HCT116 (cell line): ENCODE measurements at regions not wholly inside any gene's neighbourhood (a gene's known extent, or its start where the extent isn't known, plus 50 kb on each side); places are given as distances from the start of the nearest gene placed in this dataset.

Experiments
- ATAC-seq: fragments of 200-7000 bp; cut with Tn5 transposase; 2 replicates; pipeline ENCODE4 v1.9.1; 2020; ENCODE audit warnings: mild to moderate bottlenecking, moderate library complexity
- BruUV-seq: library from RNA; stranded (reverse); fragments of 400-500 nt; replicated peaks from 2 replicates; lab custom pipeline; 2021; lab: Mats Ljungman, UMichigan
- CTCF ChIA-PET: fragments of 300-600 bp; sonication (Branson Sonifier 250); formaldehyde crosslinking; loops from one replicate; lab custom pipeline; 2021; ENCODE audit warnings: antibody characterized with exemption; lab: Charles Lee
- POLR2A ChIA-PET: fragments of 300-600, 350-600 bp; sonication (Branson Sonifier 250); formaldehyde crosslinking; loops from one replicate; lab custom pipeline; 2021; ENCODE audit warnings: antibody characterized with exemption; lab: Charles Lee
- RAD21 ChIA-PET, 2 experiments: fragments of 300-600 bp; sonication (Branson Sonifier 250); formaldehyde crosslinking; loops; one replicate each; lab custom pipeline; 2023; ENCODE audit warnings: low total read pairs in 2 of 2; ENCODE audit not compliant: uncharacterized antibody in 2 of 2, unreplicated experiment in 2 of 2, low non-redundant PET in 1 of 2; lab: Charles Lee
- DNase-seq: peaks from one replicate; pipeline ENCODE4 v3.0.0-alpha.2; 2010; ENCODE audit warnings: low read depth, low spot score
- H2AFZ ChIP-seq: fragments of 200-600 bp; shearing (Covaris generic), sonication (generic); 2 replicates; pipeline ENCODE4 v1.6.1; 2017; ENCODE audit warnings: low read depth, mixed run types, mixed read lengths, antibody characterized with exemption, low read length; ENCODE audit not compliant: poor library complexity, severe bottlenecking
- H3K27ac ChIP-seq: 2 replicates; pipeline ENCODE4 v1.5.1; 2012; ENCODE audit warnings: low read depth, low read length
- H3K27me3 ChIP-seq: fragments of 200-600 bp; sonication (generic); 2 replicates; pipeline ENCODE4 v1.6.1; 2016; ENCODE audit warnings: mixed run types, low read length, mixed read lengths; ENCODE audit not compliant: insufficient read depth
- H3K36me3 ChIP-seq, 2 experiments: fragments of 200-500 bp in 1 of 2; fragments of 200-600 bp in 1 of 2; sonication (Bioruptor generic) in 1 of 2; sonication (generic) in 1 of 2; 2 replicates each; pipeline versions ENCODE4 v1.5.1 to v1.6.1; 2014 to 2016; ENCODE audit warnings: low read length in 2 of 2, inconsistent platforms in 1 of 2, mixed read lengths in 1 of 2, mixed run types in 1 of 2; ENCODE audit not compliant: insufficient read depth in 2 of 2, control insufficient read depth in 1 of 2
- H3K4me1 ChIP-seq, 2 experiments: fragments of 200-600 bp in 1 of 2; sonication (generic) in 1 of 2; 2 replicates each; pipeline versions ENCODE4 v1.5.1 to v1.6.1; 2012 to 2017; ENCODE audit warnings: low read length in 2 of 2, inconsistent platforms in 1 of 2, mild to moderate bottlenecking in 1 of 2, mixed read lengths in 1 of 2, mixed run types in 1 of 2, moderate library complexity in 1 of 2; ENCODE audit not compliant: insufficient read depth in 2 of 2, control insufficient read depth in 1 of 2
- H3K4me2 ChIP-seq: fragments of 200-600 bp; sonication (generic); 2 replicates; pipeline ENCODE4 v1.6.1; 2017; ENCODE audit warnings: mixed run types, low read length, mixed read lengths
- H3K4me3 ChIP-seq, 2 experiments: fragments of 200-600 bp in 1 of 2; sonication (generic) in 1 of 2; replicated peaks in 1 of 2; 2 replicates each; pipeline ENCODE4 v1.5.1; 2011 to 2016; ENCODE audit warnings: low read length in 2 of 2, control low read depth in 1 of 2, low read depth in 1 of 2, mild to moderate bottlenecking in 1 of 2, mixed read lengths in 1 of 2, mixed run types in 1 of 2
- H3K79me2 ChIP-seq: fragments of 200-600 bp; sonication (generic); 2 replicates; pipeline ENCODE4 v1.6.1; 2017; ENCODE audit warnings: mild to moderate bottlenecking, mixed run types, low read length, moderate library complexity, mixed read lengths; ENCODE audit not compliant: insufficient read depth
- H3K9ac ChIP-seq: fragments of 200-600 bp; sonication (generic); 2 replicates; pipeline ENCODE4 v1.6.1; 2016; ENCODE audit warnings: low read length, mixed read lengths
- H3K9me2 ChIP-seq: fragments of 200-600 bp; sonication (generic), shearing (Covaris generic); 2 replicates; pipeline ENCODE4 v1.6.1; 2017; ENCODE audit warnings: mixed run types, mild to moderate bottlenecking, moderate library complexity; ENCODE audit not compliant: insufficient read depth
- H3K9me3 ChIP-seq, 2 experiments: fragments of 200-500 bp in 1 of 2; fragments of 200-600 bp in 1 of 2; sonication (Bioruptor generic) in 1 of 2; sonication (generic) in 1 of 2; 2 replicates each; pipeline ENCODE4 v1.6.1; 2014 to 2017; ENCODE audit warnings: low read length in 2 of 2, mixed read lengths in 2 of 2, inconsistent platforms in 1 of 2, low read depth in 1 of 2, mild to moderate bottlenecking in 1 of 2, mixed run types in 1 of 2, moderate library complexity in 1 of 2; ENCODE audit not compliant: control insufficient read depth in 1 of 2, insufficient read depth in 1 of 2
- H4K20me1 ChIP-seq: fragments of 200-600 bp; sonication (generic), shearing (Covaris generic); 2 replicates; pipeline ENCODE4 v1.6.1; 2017; ENCODE audit warnings: mixed run types, mild to moderate bottlenecking, moderate library complexity; ENCODE audit not compliant: insufficient read depth
- ELF1 ChIP-seq: IDR thresholded peaks from 2 replicates; pipeline ENCODE4 v1.6.1; 2012; ENCODE audit warnings: low read depth, borderline replicate concordance
- EZH2phosphoT487 ChIP-seq: fragments of 200-600 bp; IDR thresholded peaks from 2 replicates; pipeline ENCODE4 v1.6.1; 2018; ENCODE audit warnings: antibody characterized with exemption, borderline replicate concordance
- POLR2A ChIP-seq: IDR thresholded peaks from 2 replicates; pipeline ENCODE4 v1.7.0; 2011; ENCODE audit warnings: borderline replicate concordance; ENCODE audit not compliant: insufficient read depth, insufficient read length; ENCODE audit errors: extremely low read depth
- RAD21 ChIP-seq: IDR thresholded peaks from 2 replicates; pipeline ENCODE4 v1.6.1; 2012; ENCODE audit warnings: low read depth, mild to moderate bottlenecking
- SP1 ChIP-seq: IDR thresholded peaks from 2 replicates; pipeline ENCODE4 v1.6.1; 2012; ENCODE audit warnings: low read depth
- TCF7L2 ChIP-seq: IDR thresholded peaks from 2 replicates; pipeline ENCODE4 v1.7.0; 2011; ENCODE audit warnings: borderline replicate concordance, inconsistent platforms; ENCODE audit not compliant: insufficient read depth, insufficient read length; ENCODE audit errors: extremely low read depth
- YY1 ChIP-seq: IDR thresholded peaks from 2 replicates; pipeline ENCODE4 v1.6.1; 2011; ENCODE audit warnings: low read length, low read depth, moderate library complexity, mild to moderate bottlenecking; ENCODE audit not compliant: insufficient replicate concordance; ENCODE audit errors: extremely low read depth
- intact Hi-C: fragments of 100-400 bp; cut with micrococcal nuclease; formaldehyde crosslinking; loops from 2 replicates; pipeline ENCODE4 v1.10.0; 2022
- TF ChIP-seq, protein P1 (sequence below): IDR thresholded peaks from 2 replicates; pipeline ENCODE4 v1.6.1; 2012

DNA sequence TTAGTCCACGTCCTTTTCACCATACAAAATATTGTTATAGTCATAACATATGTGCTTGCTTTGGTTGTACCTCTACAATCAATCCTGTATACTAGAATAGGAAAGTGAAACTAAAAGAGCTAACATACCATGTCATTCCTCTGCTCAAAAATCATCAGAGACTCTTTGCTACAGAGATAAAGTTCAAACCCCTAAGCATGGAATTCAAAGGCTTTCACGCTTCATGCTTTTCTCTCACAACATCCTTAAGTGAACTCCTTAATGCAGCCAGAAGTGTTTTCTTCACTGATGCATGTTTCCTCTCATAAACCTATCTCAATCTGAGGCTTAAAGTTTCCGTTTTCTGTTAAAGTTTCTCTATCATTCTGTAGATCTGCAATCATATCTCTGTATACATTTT is 744.6 kb upstream of the IGFBP7 start:
- no peak overlapping the region for H3K27ac ChIP-seq
- H4K20me1 ChIP-seq = no peaks in the 10 kb centered on the region
- no peaks in the 10 kb centered on the region for H3K27me3 ChIP-seq
- H3K9me2 ChIP-seq = no peaks in the 10 kb centered on the region
- no peaks in the 10 kb centered on the region for H3K4me1 ChIP-seq
- BruUV-seq = no TSS peak
- ChIA-PET RAD21 (no interaction called here), CTCF (no interaction called here), POLR2A (no interaction called here)
- H3K9me3 ChIP-seq = peaks cover 8 to 38% of the 10 kb centered on the region in 2 experiments; a peak in 2 of 4 replicates
- intact Hi-C loops = no loop called here
- H3K79me2 ChIP-seq = no peaks in the 10 kb centered on the region
- no peak overlapping the region for H3K9ac ChIP-seq
- H3K36me3 ChIP-seq = no peaks in the 10 kb centered on the region
- H2AFZ ChIP-seq = no peak overlapping the region
- no peak for TF ChIP-seq EZH2phosphoT487
- no peak for TF ChIP-seq TCF7L2
- TF ChIP-seq YY1 = no peak
- TF ChIP-seq, protein P1, sequence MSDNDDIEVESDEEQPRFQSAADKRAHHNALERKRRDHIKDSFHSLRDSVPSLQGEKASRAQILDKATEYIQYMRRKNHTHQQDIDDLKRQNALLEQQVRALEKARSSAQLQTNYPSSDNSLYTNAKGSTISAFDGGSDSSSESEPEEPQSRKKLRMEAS = no peak
- no peak for TF ChIP-seq POLR2A
- TF ChIP-seq SP1 = no peak
- no peak for TF ChIP-seq ELF1
- ATAC-seq (no peak), DNase-seq (no peak)
- no peak overlapping the region for H3K4me3 ChIP-seq
- no peak overlapping the region for H3K4me2 ChIP-seq

DNA sequence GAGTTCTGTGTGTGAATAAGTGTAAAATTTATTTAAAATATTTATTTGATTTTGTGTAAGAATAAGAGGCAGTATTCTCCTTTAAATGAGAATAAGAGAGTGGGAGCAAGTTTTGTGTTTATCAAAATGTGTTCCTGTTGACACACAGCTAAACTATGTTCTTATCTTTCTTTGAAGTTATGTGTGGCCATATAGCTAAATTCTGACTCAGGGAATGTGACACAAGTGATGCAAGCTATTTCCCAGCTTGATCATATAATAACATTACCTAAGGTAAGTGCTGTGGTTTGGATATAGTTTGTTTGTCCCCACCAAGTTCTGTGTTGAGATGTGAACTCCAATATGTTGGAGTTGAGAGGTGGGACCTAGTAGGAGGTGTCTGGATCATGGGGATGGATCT is 740.0 kb upstream of the IGFBP7 start:
- Histone ChIP-seq H3K4me2 (no peak overlapping the region), H4K20me1 (no peaks in the 10 kb centered on the region), H3K9me2 (no peaks in the 10 kb centered on the region), H3K27ac (no peak overlapping the region), H3K4me1 (no peaks in the 10 kb centered on the region), H2AFZ (no peak overlapping the region), H3K4me3 (no peak overlapping the region), H3K9me3 (peaks cover 18 to 38% of the 10 kb centered on the region in 2 experiments; a peak in 2 of 4 replicates), H3K27me3 (no peaks in the 10 kb centered on the region), H3K36me3 (no peaks in the 10 kb centered on the region), H3K79me2 (no peaks in the 10 kb centered on the region), H3K9ac (no peak overlapping the region)
- BruUV-seq = no TSS peak
- RAD21 ChIA-PET = no interaction called here
- CTCF ChIA-PET = no interaction called here
- DNase-seq = no peak
- intact Hi-C loops = no loop called here
- no peak for ATAC-seq
- POLR2A ChIA-PET = no interaction called here
- TF ChIP-seq SP1 (no peak), RAD21 (no peak)
